RWPE2 (cell line): ENCODE measurements at regions not wholly inside any gene's neighbourhood (a gene's known extent, or its start where the extent isn't known, plus 50 kb on each side); places are given as distances from the start of the nearest gene placed in this dataset.

ENCODE experiments used
- ATAC-seq: fragments of 200-7000 bp; cut with Tn5 transposase; 3 replicates; pipeline ENCODE4 v1.9.1; 2021; ENCODE audit warnings: low read depth
- DNase-seq: peaks from one replicate; pipeline ENCODE4 v3.0.0-alpha.2; 2020; ENCODE audit warnings: low spot score
- H3K27ac ChIP-seq: fragments of 450-650 bp; 2 replicates; pipeline ENCODE4 v1.5.1; 2017; ENCODE audit warnings: mild to moderate bottlenecking; ENCODE audit not compliant: poor library complexity, severe bottlenecking
- H3K27me3 ChIP-seq: fragments of 250-450 bp; sonication (Bioruptor Pico); 2 replicates; pipeline ENCODE4 v1.5.1; 2021; ENCODE audit warnings: mild to moderate bottlenecking, moderate library complexity; ENCODE audit not compliant: insufficient read depth, poor library complexity, severe bottlenecking
- H3K36me3 ChIP-seq: fragments of 250-450 bp; sonication (Bioruptor Pico); 2 replicates; pipeline ENCODE4 v1.5.1; 2020; ENCODE audit warnings: low read depth, mild to moderate bottlenecking, moderate library complexity
- H3K4me1 ChIP-seq: fragments of 250-450 bp; sonication (Bioruptor Pico); 2 replicates; pipeline ENCODE4 v1.5.1; 2021; ENCODE audit warnings: mild to moderate bottlenecking, moderate library complexity; ENCODE audit not compliant: insufficient read depth, poor library complexity, severe bottlenecking
- H3K4me3 ChIP-seq: fragments of 250-450 bp; sonication (Bioruptor Pico); 2 replicates; pipeline ENCODE4 v1.5.1; 2021; ENCODE audit warnings: mild to moderate bottlenecking, moderate library complexity; ENCODE audit not compliant: severe bottlenecking
- H3K9me3 ChIP-seq: fragments of 250-450 bp; sonication (Bioruptor Pico); 2 replicates; pipeline ENCODE4 v1.5.1; 2021; ENCODE audit warnings: mild to moderate bottlenecking, moderate library complexity; ENCODE audit not compliant: severe bottlenecking
- CTCF ChIP-seq: fragments of 450-650 bp; IDR thresholded peaks from one replicate; pipeline ENCODE4 v1.5.1; 2017; ENCODE audit warnings: mild to moderate bottlenecking, moderate library complexity; ENCODE audit not compliant: poor library complexity, severe bottlenecking

DNA sequence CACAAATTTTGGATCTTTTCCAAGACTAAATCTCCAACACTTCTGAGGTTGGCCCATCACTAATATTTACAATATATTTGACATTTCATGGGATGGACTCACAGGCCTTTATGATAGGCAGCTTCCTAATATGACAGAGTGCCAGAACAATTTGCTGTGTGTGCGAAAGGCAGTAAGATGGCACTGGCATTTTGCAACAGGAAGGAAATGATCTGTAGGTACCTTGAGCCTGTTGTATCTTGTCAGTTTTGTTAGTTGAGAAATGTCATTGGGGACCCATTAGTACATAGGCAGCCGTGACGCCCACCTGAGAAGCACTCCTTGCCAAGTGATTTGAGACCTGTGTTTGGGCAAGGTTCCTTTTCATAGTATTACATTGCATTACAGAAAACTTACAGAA lies 153.4 kb upstream of the HEY2 start:
- Histone ChIP-seq H3K9me3 (no peaks in the 10 kb centered on the region), H3K36me3 (no peaks in the 10 kb centered on the region), H3K4me3 (no peak overlapping the region), H3K4me1 (peaks cover 12% of the 10 kb centered on the region), H3K27me3 (no peaks in the 10 kb centered on the region), H3K27ac (no peak overlapping the region)
- ATAC-seq (peak; percentile 90), DNase-seq (no peak)
- TF ChIP-seq CTCF: no peak

GRCh38 chr6:125597411-125598253 lies 151.8 kb upstream of the HEY2 start:
- no peak overlapping the region for H3K27ac ChIP-seq
- no peaks in the 10 kb centered on the region for H3K27me3 ChIP-seq
- H3K9me3 ChIP-seq: no peaks in the 10 kb centered on the region
- ATAC-seq: no peak
- H3K4me1 ChIP-seq: peaks cover 12% of the 10 kb centered on the region
- no peak for DNase-seq
- H3K36me3 ChIP-seq: no peaks in the 10 kb centered on the region
- no peak overlapping the region for H3K4me3 ChIP-seq
- no peak for TF ChIP-seq CTCF

- DNase-seq: no peak
Measured at GRCh38 chr6:125598422-125598821, 151.0 kb upstream of the HEY2 start.

GRCh38 chr6:125604257-125604656 lies 145.2 kb upstream of the HEY2 start:
- H3K4me1 ChIP-seq: no peaks in the 10 kb centered on the region
- H3K27me3 ChIP-seq: no peaks in the 10 kb centered on the region
- no peak for DNase-seq
- no peaks in the 10 kb centered on the region for H3K36me3 ChIP-seq
- no peak for ATAC-seq
- no peak overlapping the region for H3K4me3 ChIP-seq
- no peak for TF ChIP-seq CTCF
- no peak overlapping the region for H3K27ac ChIP-seq
- H3K9me3 ChIP-seq: no peaks in the 10 kb centered on the region

More at GRCh38 chr6:125598422-125598821, 151.0 kb upstream of the HEY2 start:
- Histone ChIP-seq H3K36me3 (no peaks in the 10 kb centered on the region), H3K4me3 (no peak overlapping the region), H3K9me3 (no peaks in the 10 kb centered on the region), H3K27me3 (no peaks in the 10 kb centered on the region), H3K27ac (no peak overlapping the region), H3K4me1 (peaks cover 12% of the 10 kb centered on the region)
- TF ChIP-seq CTCF: no peak
- peak; percentile 63 for ATAC-seq
